Fibroblast of lung (primary cell): ENCODE measurements at regions not wholly inside any gene's neighbourhood (a gene's known extent, or its start where the extent isn't known, plus 50 kb on each side); places are given as distances from the start of the nearest gene placed in this dataset.
"Not testable (repeated sequence)": the region's sequence is repeated elsewhere in the genome, so short reads cannot be mapped to it uniquely, and the experiment has no call there.

Source experiments
- DNase-seq, 2 donors: peaks; one replicate each; pipeline versions ENCODE4 v3.0.0 to v3.0.0-alpha.2; 2010; ENCODE audit warnings: low read depth in 2 of 2
- H2AFZ ChIP-seq: 2 replicates; pipeline ENCODE4 v1.5.1; 2012; ENCODE audit warnings: low read length, control low read depth, inconsistent platforms
- H3K27ac ChIP-seq: 2 replicates; pipeline ENCODE4 v1.5.1; 2011; ENCODE audit warnings: low read length, control low read depth; ENCODE audit not compliant: insufficient read depth
- H3K27me3 ChIP-seq: 2 replicates; pipeline ENCODE4 v1.5.1; 2011; ENCODE audit warnings: mild to moderate bottlenecking, low read length; ENCODE audit not compliant: control insufficient read depth, insufficient read depth
- H3K36me3 ChIP-seq: 2 replicates; pipeline ENCODE4 v1.5.1; 2011; ENCODE audit warnings: low read length; ENCODE audit not compliant: control insufficient read depth, insufficient read depth
- H3K4me1 ChIP-seq: 2 replicates; pipeline ENCODE4 v1.5.1; 2011; ENCODE audit warnings: low read length; ENCODE audit not compliant: control insufficient read depth, insufficient read depth; ENCODE audit errors: extremely low read depth
- H3K4me2 ChIP-seq: 2 replicates; pipeline ENCODE4 v1.5.1; 2011; ENCODE audit warnings: low read length, control low read depth; ENCODE audit not compliant: insufficient read depth; ENCODE audit errors: extremely low read depth
- H3K4me3 ChIP-seq, 4 experiments: fragments of 200-600 bp in 1 of 4; sonication (generic) in 1 of 4; replicated peaks in 1 of 4; 2 replicates each; pipeline ENCODE4 v1.5.1; 2011 to 2016; ENCODE audit warnings: low read length in 4 of 4, low read depth in 3 of 4, mild to moderate bottlenecking in 3 of 4, control low read depth in 2 of 4, inconsistent platforms in 1 of 4, mixed read lengths in 1 of 4; ENCODE audit not compliant: insufficient read depth in 1 of 4; ENCODE audit errors: control extremely low read depth in 1 of 4
- H3K79me2 ChIP-seq: 2 replicates; pipeline ENCODE4 v1.5.1; 2012; ENCODE audit warnings: mild to moderate bottlenecking, low read length, inconsistent platforms; ENCODE audit not compliant: control insufficient read depth, insufficient read depth
- H3K9ac ChIP-seq: 2 replicates; pipeline ENCODE4 v1.5.1; 2011; ENCODE audit warnings: mild to moderate bottlenecking, low read length, control low read depth; ENCODE audit not compliant: insufficient read depth
- H3K9me3 ChIP-seq: 2 replicates; pipeline ENCODE4 v1.5.1; 2012; ENCODE audit warnings: low read depth, low read length; ENCODE audit not compliant: control insufficient read depth, insufficient read depth
- H4K20me1 ChIP-seq: 2 replicates; pipeline ENCODE4 v1.5.1; 2011; ENCODE audit warnings: low read length; ENCODE audit not compliant: control insufficient read depth, insufficient read depth; ENCODE audit errors: extremely low read depth
- CTCF ChIP-seq, 2 donors: IDR thresholded peaks in 1 of 2; conservative IDR thresholded peaks in 1 of 2; 1 replicate in 1 of 2; 2 replicates in 1 of 2; pipeline ENCODE4 v1.5.1; 2011 to 2012; ENCODE audit warnings: low read length in 2 of 2, control low read depth in 1 of 2, inconsistent platforms in 1 of 2, low read depth in 1 of 2, mild to moderate bottlenecking in 1 of 2
- EZH2 ChIP-seq: IDR thresholded peaks from 2 replicates; pipeline ENCODE4 v1.5.1; 2012; ENCODE audit warnings: low read length, control low read depth, mild to moderate bottlenecking; ENCODE audit errors: missing control alignments

- Histone ChIP-seq H4K20me1 (no peaks in the 10 kb centered on the region), H3K79me2 (no peaks in the 10 kb centered on the region), H3K36me3 (no peaks in the 10 kb centered on the region), H2AFZ (no peak overlapping the region), H3K9ac (no peak overlapping the region), H3K27ac (no peak overlapping the region), H3K4me1 (no peaks in the 10 kb centered on the region), H3K27me3 (no peaks in the 10 kb centered on the region), H3K9me3 (no peaks in the 10 kb centered on the region), H3K4me3 (no peak overlapping the region), H3K4me2 (no peak overlapping the region)
- no peak for TF ChIP-seq EZH2
- no peak for TF ChIP-seq CTCF (conservative IDR thresholded peaks at IDR 0.05 in 1 of 2, IDR thresholded peaks at IDR 0.05 in 1 of 2; ENCODE audit: low read depth in 1 of 2, low read length in 2 of 2)
- DNase-seq = no peak
Observed at GRCh38 chr6:16882230-16882629, 121.0 kb upstream of the ATXN1 start.

- not testable (repeated sequence) for H3K4me3 ChIP-seq, DNase-seq, H3K27ac ChIP-seq, H2AFZ ChIP-seq, H4K20me1 ChIP-seq, H3K27me3 ChIP-seq, H3K4me2 ChIP-seq, H3K36me3 ChIP-seq, H3K79me2 ChIP-seq, H3K9me3 ChIP-seq, H3K9ac ChIP-seq, H3K4me1 ChIP-seq
Observed at GRCh38 chr6:16876852-16877251, 115.6 kb upstream of the ATXN1 start.

- peak in 1 of 2 donors; percentile 35 for DNase-seq
- H4K20me1 ChIP-seq = no peaks in the 10 kb centered on the region
- H3K9ac ChIP-seq = no peak overlapping the region
- no peaks in the 10 kb centered on the region for H3K9me3 ChIP-seq
- H3K27me3 ChIP-seq = no peaks in the 10 kb centered on the region
- no peak overlapping the region for H2AFZ ChIP-seq
- TF ChIP-seq EZH2 (no peak), CTCF (conservative IDR thresholded peaks at IDR 0.05 in 1 of 2, IDR thresholded peaks at IDR 0.05 in 1 of 2; ENCODE audit: low read depth in 1 of 2, low read length in 2 of 2) (no peak)
- no peak overlapping the region for H3K4me3 ChIP-seq
- no peak overlapping the region for H3K27ac ChIP-seq
- no peak overlapping the region for H3K4me2 ChIP-seq
- no peaks in the 10 kb centered on the region for H3K79me2 ChIP-seq
- H3K4me1 ChIP-seq = no peaks in the 10 kb centered on the region
- H3K36me3 ChIP-seq = no peaks in the 10 kb centered on the region
Observed at GRCh38 chr6:16876201-16876600, 114.9 kb upstream of the ATXN1 start.
